Astrocyte (in vitro differentiated cells and primary cell): ENCODE measurements at regions not wholly inside any gene's neighbourhood (a gene's known extent, or its start where the extent isn't known, plus 50 kb on each side); places are given as distances from the start of the nearest gene placed in this dataset.

Experiments used
- DNase-seq: peaks from one replicate; pipeline ENCODE4 v3.0.0-alpha.2; 2010; ENCODE audit warnings: low read depth
- FAIRE-seq: peaks from 2 replicates; lab custom pipeline; 2011; peaks lifted over from hg19 to GRCh38; lab: Jason Lieb, UNC
- H2AFZ ChIP-seq: 2 replicates; pipeline ENCODE4 v1.6.0; 2012; ENCODE audit warnings: low read depth, low read length, inconsistent platforms
- H3K27ac ChIP-seq: 2 replicates; pipeline ENCODE4 v1.5.1; 2011; ENCODE audit warnings: low read depth, low read length, inconsistent platforms
- H3K27me3 ChIP-seq: 2 replicates; pipeline ENCODE4 v1.6.0; 2011; ENCODE audit warnings: low read length, inconsistent platforms; ENCODE audit not compliant: insufficient read depth
- H3K36me3 ChIP-seq: 2 replicates; pipeline ENCODE4 v1.5.1; 2011; ENCODE audit warnings: low read length, inconsistent platforms; ENCODE audit not compliant: insufficient read depth
- H3K4me1 ChIP-seq: 2 replicates; pipeline ENCODE4 v1.5.1; 2011; ENCODE audit warnings: low read length, inconsistent platforms; ENCODE audit not compliant: insufficient read depth
- H3K4me2 ChIP-seq: 2 replicates; pipeline ENCODE4 v1.6.0; 2012; ENCODE audit warnings: low read length, inconsistent platforms
- H3K4me3 ChIP-seq: 2 replicates; pipeline ENCODE4 v1.5.1; 2011; ENCODE audit warnings: low read depth, mild to moderate bottlenecking, low read length, inconsistent platforms; ENCODE audit not compliant: insufficient read depth
- H3K79me2 ChIP-seq: 2 replicates; pipeline ENCODE4 v1.6.0; 2012; ENCODE audit warnings: mild to moderate bottlenecking, low read length, inconsistent platforms; ENCODE audit not compliant: insufficient read depth
- H3K9ac ChIP-seq: 2 replicates; pipeline ENCODE4 v1.6.0; 2012; ENCODE audit warnings: mild to moderate bottlenecking, low read length, inconsistent platforms
- H3K9me3 ChIP-seq: 2 replicates; pipeline ENCODE4 v1.5.1; 2012; ENCODE audit warnings: low read depth, mild to moderate bottlenecking, low read length, inconsistent platforms; ENCODE audit not compliant: insufficient read depth
- H4K20me1 ChIP-seq: 2 replicates; pipeline ENCODE4 v1.6.0; 2012; ENCODE audit warnings: low read length, inconsistent platforms; ENCODE audit not compliant: insufficient read depth
- H3K27ac Mint-ChIP-seq: one replicate; pipeline ENCODE4 v1.8.0; 2021; ENCODE audit warnings: mild to moderate bottlenecking, mixed read lengths; ENCODE audit not compliant: unreplicated experiment
- H3K27me3 Mint-ChIP-seq: one replicate; pipeline ENCODE4 v1.8.0; 2021; ENCODE audit warnings: low read depth, mixed read lengths; ENCODE audit not compliant: unreplicated experiment
- H3K36me3 Mint-ChIP-seq: one replicate; pipeline ENCODE4 v1.8.0; 2021; ENCODE audit warnings: low read depth, mixed read lengths; ENCODE audit not compliant: unreplicated experiment
- H3K4me1 Mint-ChIP-seq: one replicate; pipeline ENCODE4 v1.8.0; 2021; ENCODE audit warnings: low read depth, mixed read lengths; ENCODE audit not compliant: unreplicated experiment
- H3K4me3 Mint-ChIP-seq: one replicate; pipeline ENCODE4 v1.8.0; 2021; ENCODE audit warnings: mild to moderate bottlenecking, moderate library complexity, mixed read lengths; ENCODE audit not compliant: unreplicated experiment
- H3K9me3 Mint-ChIP-seq: one replicate; pipeline ENCODE4 v1.8.0; 2021; ENCODE audit warnings: mild to moderate bottlenecking, mixed read lengths; ENCODE audit not compliant: unreplicated experiment
- EZH2 ChIP-seq: IDR thresholded peaks from 2 replicates; pipeline ENCODE4 v1.6.1; 2012; ENCODE audit warnings: mild to moderate bottlenecking, low read length, inconsistent platforms; ENCODE audit not compliant: insufficient read depth
- TF ChIP-seq, protein P1 (sequence below): IDR thresholded peaks from 2 replicates; pipeline ENCODE4 v1.5.1; 2011; ENCODE audit warnings: low read depth, mild to moderate bottlenecking, inconsistent platforms, low read length, moderate library complexity; ENCODE audit not compliant: insufficient read depth

DNA sequence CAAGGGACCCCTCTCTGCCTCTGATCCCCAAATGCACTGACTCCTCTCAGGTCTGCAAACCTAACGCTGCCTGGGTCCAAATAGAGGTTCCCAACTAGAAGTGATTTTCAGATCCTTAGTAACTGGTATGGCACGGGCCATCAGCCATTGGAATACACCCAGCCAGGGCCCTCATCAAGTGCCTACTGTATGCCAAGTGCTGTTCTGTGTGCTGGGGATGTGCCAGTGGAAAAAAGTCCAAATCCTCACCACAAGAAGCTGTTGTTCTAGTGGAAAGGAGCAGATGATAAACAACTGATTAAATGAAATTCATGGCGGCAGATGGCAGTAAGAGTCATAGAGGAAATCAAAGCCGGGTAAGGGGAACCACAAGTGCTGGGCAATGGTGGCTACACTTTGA, 57.2 kb upstream of the MED9 start:
- Histone ChIP-seq H3K27me3 (no peaks in the 10 kb centered on the region), H3K36me3 (no peaks in the 10 kb centered on the region), H3K4me1 (peaks cover 20% of the 10 kb centered on the region), H2AFZ (no peak overlapping the region), H3K4me2 (no peak overlapping the region), H3K9ac (no peak overlapping the region), H3K4me3 (no peak overlapping the region), H3K27ac (no peak overlapping the region), H4K20me1 (no peaks in the 10 kb centered on the region), H3K79me2 (no peaks in the 10 kb centered on the region), H3K9me3 (peaks cover 16% of the 10 kb centered on the region)
- Mint-ChIP-seq H3K27me3 (peaks cover 23% of the 10 kb centered on the region), H3K4me1 (peaks cover 7% of the 10 kb centered on the region), H3K4me3 (no peak overlapping the region), H3K36me3 (peaks cover 4% of the 10 kb centered on the region), H3K27ac (no peak overlapping the region), H3K9me3 (peaks cover 29% of the 10 kb centered on the region)
- DNase-seq (no peak), FAIRE-seq (no peak)
- TF ChIP-seq, protein P1, sequence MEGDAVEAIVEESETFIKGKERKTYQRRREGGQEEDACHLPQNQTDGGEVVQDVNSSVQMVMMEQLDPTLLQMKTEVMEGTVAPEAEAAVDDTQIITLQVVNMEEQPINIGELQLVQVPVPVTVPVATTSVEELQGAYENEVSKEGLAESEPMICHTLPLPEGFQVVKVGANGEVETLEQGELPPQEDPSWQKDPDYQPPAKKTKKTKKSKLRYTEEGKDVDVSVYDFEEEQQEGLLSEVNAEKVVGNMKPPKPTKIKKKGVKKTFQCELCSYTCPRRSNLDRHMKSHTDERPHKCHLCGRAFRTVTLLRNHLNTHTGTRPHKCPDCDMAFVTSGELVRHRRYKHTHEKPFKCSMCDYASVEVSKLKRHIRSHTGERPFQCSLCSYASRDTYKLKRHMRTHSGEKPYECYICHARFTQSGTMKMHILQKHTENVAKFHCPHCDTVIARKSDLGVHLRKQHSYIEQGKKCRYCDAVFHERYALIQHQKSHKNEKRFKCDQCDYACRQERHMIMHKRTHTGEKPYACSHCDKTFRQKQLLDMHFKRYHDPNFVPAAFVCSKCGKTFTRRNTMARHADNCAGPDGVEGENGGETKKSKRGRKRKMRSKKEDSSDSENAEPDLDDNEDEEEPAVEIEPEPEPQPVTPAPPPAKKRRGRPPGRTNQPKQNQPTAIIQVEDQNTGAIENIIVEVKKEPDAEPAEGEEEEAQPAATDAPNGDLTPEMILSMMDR: no peak

DNA sequence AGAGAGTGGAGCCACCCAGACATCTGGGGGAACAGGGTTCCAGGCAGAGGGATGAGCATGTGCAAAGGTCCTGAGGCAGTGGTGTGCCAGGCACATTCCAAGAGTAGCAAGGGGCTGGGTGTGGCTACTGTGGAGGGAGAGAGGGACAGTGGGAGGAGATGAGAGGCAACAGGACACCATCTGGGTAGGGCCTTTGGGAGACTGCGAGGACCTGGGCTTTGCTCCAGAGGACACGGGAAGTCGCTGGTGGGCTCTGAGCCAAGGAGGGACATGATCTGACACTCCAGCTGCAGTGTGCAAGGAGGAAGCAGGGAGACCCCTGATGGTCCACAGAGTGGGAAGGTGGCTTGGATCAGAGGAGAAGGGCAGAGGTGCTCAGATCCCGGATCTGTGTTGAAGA, 56.7 kb upstream of the MED9 start:
- DNase-seq (no peak), FAIRE-seq (no peak)
- Mint-ChIP-seq H3K27me3 (peaks cover 23% of the 10 kb centered on the region), H3K4me1 (peaks cover 7% of the 10 kb centered on the region), H3K9me3 (peaks cover 29% of the 10 kb centered on the region), H3K27ac (no peak overlapping the region), H3K4me3 (no peak overlapping the region), H3K36me3 (peaks cover 4% of the 10 kb centered on the region)
- no peak overlapping the region for H3K9ac ChIP-seq
- H3K4me1 ChIP-seq: peaks cover 15% of the 10 kb centered on the region
- no peak overlapping the region for H2AFZ ChIP-seq
- peaks cover 18% of the 10 kb centered on the region for H3K9me3 ChIP-seq
- no peaks in the 10 kb centered on the region for H4K20me1 ChIP-seq
- no peaks in the 10 kb centered on the region for H3K27me3 ChIP-seq
- no peak overlapping the region for H3K27ac ChIP-seq
- no peak for TF ChIP-seq EZH2
- TF ChIP-seq, protein P1: no peak
- no peaks in the 10 kb centered on the region for H3K79me2 ChIP-seq
- H3K4me2 ChIP-seq: no peak overlapping the region
- H3K36me3 ChIP-seq: no peaks in the 10 kb centered on the region
- H3K4me3 ChIP-seq: no peak overlapping the region

DNA sequence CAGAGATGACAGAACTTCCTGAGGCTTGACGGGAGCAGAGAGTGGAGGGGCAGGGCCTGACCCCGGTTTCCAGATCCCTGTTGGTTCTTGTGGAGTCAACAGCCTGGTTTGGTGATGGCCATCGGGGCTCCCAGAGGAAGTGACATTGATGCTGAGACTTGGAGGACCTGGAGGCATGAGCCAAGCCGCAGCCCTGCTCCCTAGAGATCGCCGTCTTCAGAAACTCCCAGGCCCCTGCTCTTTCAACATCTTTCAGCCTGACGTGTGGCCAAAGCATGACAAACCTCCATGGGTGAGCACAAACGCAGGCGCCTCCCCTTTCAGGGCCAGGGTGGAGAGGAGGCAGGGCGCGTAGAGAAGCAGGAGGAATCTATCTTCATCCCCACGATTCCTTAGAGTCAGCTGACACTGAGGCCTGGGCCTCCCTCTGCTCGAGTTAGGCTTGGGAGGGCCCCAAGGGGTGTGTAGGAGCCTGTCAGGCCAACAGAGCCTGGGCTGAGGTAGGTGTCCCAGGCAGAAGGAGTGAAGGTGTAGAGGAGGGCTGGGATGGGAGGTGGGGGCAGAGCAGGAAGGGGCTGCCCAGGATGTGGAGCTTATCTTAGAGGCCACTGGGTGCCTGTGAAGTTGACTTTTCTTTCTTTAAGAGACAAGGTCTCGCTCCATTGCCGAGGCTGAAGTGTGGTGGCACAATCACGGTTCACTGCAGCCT, 56.1 kb upstream of the MED9 start:
- Histone ChIP-seq H3K79me2 (no peaks in the 10 kb centered on the region), H3K4me1 (peaks cover 13% of the 10 kb centered on the region), H3K27me3 (no peaks in the 10 kb centered on the region), H4K20me1 (no peaks in the 10 kb centered on the region), H3K4me3 (no peak overlapping the region), H3K4me2 (no peak overlapping the region), H3K9me3 (peaks cover 18% of the 10 kb centered on the region), H2AFZ (no peak overlapping the region), H3K9ac (no peak overlapping the region), H3K36me3 (no peaks in the 10 kb centered on the region), H3K27ac (no peak overlapping the region)
- Mint-ChIP-seq H3K4me3 (no peak overlapping the region), H3K9me3 (peaks cover 29% of the 10 kb centered on the region), H3K27me3 (peaks cover 23% of the 10 kb centered on the region), H3K27ac (no peak overlapping the region), H3K36me3 (peaks cover 4% of the 10 kb centered on the region), H3K4me1 (peaks cover 7% of the 10 kb centered on the region)
- TF ChIP-seq, protein P1: no peak
- TF ChIP-seq EZH2: no peak
- no peak for FAIRE-seq
- no peak for DNase-seq
